SU-DHL-6 (cell line): ENCODE measurements at regions not wholly inside any gene's neighbourhood (a gene's known extent, or its start where the extent isn't known, plus 50 kb on each side); places are given as distances from the start of the nearest gene placed in this dataset.
"Not testable (repeated sequence)": the region's sequence is repeated elsewhere in the genome, so short reads cannot be mapped to it uniquely, and the experiment has no call there.

Source experiments
- H2AFZ ChIP-seq: fragments of 200-600 bp; sonication (generic); 2 replicates; pipeline ENCODE4 v1.6.1; 2014; ENCODE audit warnings: low read depth, mild to moderate bottlenecking, moderate library complexity, mixed read lengths, antibody characterized with exemption, low read length; ENCODE audit not compliant: severe bottlenecking
- H3F3A ChIP-seq: fragments of 200-600 bp; shearing (Covaris generic); 2 replicates; pipeline ENCODE4 v1.6.0; 2016; ENCODE audit warnings: antibody characterized with exemption, mild to moderate bottlenecking; ENCODE audit not compliant: insufficient read depth
- H3K27ac ChIP-seq: fragments of 200-600 bp; sonication (generic); 2 replicates; pipeline ENCODE4 v1.5.1; 2016; ENCODE audit warnings: low read depth, mild to moderate bottlenecking, low read length, moderate library complexity, mixed read lengths
- H3K27me3 ChIP-seq: fragments of 200-600 bp; sonication (generic), shearing (Covaris generic); 2 replicates; pipeline ENCODE4 v1.6.0; 2014; ENCODE audit warnings: mild to moderate bottlenecking, low read length
- H3K36me3 ChIP-seq: fragments of 200-600 bp; sonication (generic); 2 replicates; pipeline ENCODE4 v1.6.1; 2014; ENCODE audit warnings: mild to moderate bottlenecking, low read length, mixed read lengths
- H3K4me2 ChIP-seq: fragments of 300-600, 200-600 bp; shearing (Covaris generic), sonication (generic); 2 replicates; pipeline ENCODE4 v1.6.0; 2014; ENCODE audit warnings: low read length, low read depth, mild to moderate bottlenecking; ENCODE audit not compliant: poor library complexity, severe bottlenecking
- H3K4me3 ChIP-seq: fragments of 200-600 bp; sonication (generic); 2 replicates; pipeline ENCODE4 v1.5.1; 2014; ENCODE audit warnings: antibody characterized with exemption, low read length, mild to moderate bottlenecking, mixed read lengths; ENCODE audit not compliant: insufficient read depth, poor library complexity, severe bottlenecking
- H3K79me2 ChIP-seq: fragments of 200-600 bp; sonication (generic); 2 replicates; pipeline ENCODE4 v1.6.1; 2014; ENCODE audit warnings: mild to moderate bottlenecking, low read length, moderate library complexity; ENCODE audit not compliant: insufficient read depth
- H3K9ac ChIP-seq: fragments of 200-600 bp; sonication (generic); 2 replicates; pipeline ENCODE4 v1.7.0; 2014; ENCODE audit warnings: mild to moderate bottlenecking, low read length
- H3K9me2 ChIP-seq: fragments of 200-600 bp; sonication (generic); replicated peaks from 2 replicates; pipeline ENCODE4 v1.6.1; 2014; ENCODE audit warnings: low read length; ENCODE audit not compliant: insufficient read depth
- H3K9me3 ChIP-seq: fragments of 200-600 bp; sonication (generic); 2 replicates; pipeline ENCODE4 v1.6.1; 2014; ENCODE audit warnings: low read length, mixed read lengths; ENCODE audit not compliant: insufficient read depth
- H4K20me1 ChIP-seq: fragments of 200-600 bp; sonication (generic); 2 replicates; pipeline ENCODE4 v1.6.1; 2014; ENCODE audit warnings: low read depth, mild to moderate bottlenecking, antibody characterized with exemption, low read length, moderate library complexity, mixed read lengths

GRCh38 chr2:89151699-89152098 is 460.2 kb downstream of the RPIA start:
- not testable (repeated sequence) for H3K4me2 ChIP-seq, H3F3A ChIP-seq, H3K9ac ChIP-seq

GRCh38 chr2:89152501-89152900 is 461.0 kb downstream of the RPIA start:
- Histone ChIP-seq H3K9ac (peak overlapping the region; percentile 42), H3K27ac (peak overlapping the region; percentile 87), H3K4me2 (peak overlapping the region; percentile 35)
- H3K9me3 ChIP-seq, H2AFZ ChIP-seq, H3K27me3 ChIP-seq, H3F3A ChIP-seq, H3K36me3 ChIP-seq, H3K4me3 ChIP-seq, H3K79me2 ChIP-seq, H3K9me2 ChIP-seq, H4K20me1 ChIP-seq: not testable (repeated sequence)

More at GRCh38 chr2:89151699-89152098, 460.2 kb downstream of the RPIA start:
- not testable (repeated sequence) for H3K9me2 ChIP-seq, H3K9me3 ChIP-seq, H3K4me3 ChIP-seq, H3K79me2 ChIP-seq, H3K27me3 ChIP-seq, H3K36me3 ChIP-seq, H2AFZ ChIP-seq, H4K20me1 ChIP-seq
- H3K27ac ChIP-seq, result peak overlapping the region; percentile 87

DNA sequence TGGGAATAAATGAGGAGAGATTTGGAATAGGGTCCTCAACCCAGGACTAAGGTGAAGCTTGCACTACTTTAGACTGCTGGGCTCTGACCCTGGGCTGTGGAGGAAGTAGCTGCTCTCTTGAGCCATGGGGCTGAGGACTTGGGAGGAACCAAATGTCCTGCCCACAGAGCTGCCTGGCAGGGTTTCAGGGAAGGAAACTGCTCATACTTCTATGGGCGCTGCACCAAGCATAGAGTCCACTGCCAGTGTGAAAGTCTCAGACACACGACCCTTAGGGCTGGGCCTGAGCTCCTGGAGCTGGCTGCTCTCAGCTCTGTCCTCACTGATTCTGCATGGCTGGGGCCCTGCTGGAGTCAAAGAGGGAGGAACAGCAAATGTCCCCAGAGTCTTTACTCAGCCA is 461.7 kb downstream of the RPIA start:
- not testable (repeated sequence) for H3K9me3 ChIP-seq, H3F3A ChIP-seq, H2AFZ ChIP-seq, H4K20me1 ChIP-seq, H3K4me3 ChIP-seq, H3K36me3 ChIP-seq, H3K27me3 ChIP-seq, H3K79me2 ChIP-seq, H3K9me2 ChIP-seq
- peak overlapping the region; percentile 87 for H3K27ac ChIP-seq
- peak overlapping the region; percentile 35 for H3K4me2 ChIP-seq
- peak overlapping the region; percentile 42 for H3K9ac ChIP-seq

DNA sequence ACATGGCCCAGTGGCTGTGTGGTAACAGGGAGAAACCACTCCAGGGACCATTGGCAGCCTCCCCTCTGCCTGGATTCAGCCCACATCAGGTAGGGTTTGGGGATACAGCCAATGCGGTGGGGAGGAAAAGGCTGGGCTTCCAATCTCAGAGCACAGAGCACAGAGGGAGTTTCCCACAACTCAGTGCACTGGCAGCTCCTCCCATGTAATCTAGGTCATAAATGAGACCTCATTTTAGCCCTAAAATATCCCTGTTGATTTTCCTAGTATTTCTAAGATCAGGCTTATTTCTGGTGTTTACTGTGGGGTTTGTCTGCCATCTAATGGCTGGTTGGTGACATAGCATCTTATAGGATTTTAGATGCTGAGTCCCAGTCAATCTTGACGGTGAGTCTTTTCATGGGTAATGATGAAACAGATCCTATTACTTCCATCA is 462.8 kb downstream of the RPIA start:
- H3K27ac ChIP-seq, result not testable (repeated sequence)

DNA sequence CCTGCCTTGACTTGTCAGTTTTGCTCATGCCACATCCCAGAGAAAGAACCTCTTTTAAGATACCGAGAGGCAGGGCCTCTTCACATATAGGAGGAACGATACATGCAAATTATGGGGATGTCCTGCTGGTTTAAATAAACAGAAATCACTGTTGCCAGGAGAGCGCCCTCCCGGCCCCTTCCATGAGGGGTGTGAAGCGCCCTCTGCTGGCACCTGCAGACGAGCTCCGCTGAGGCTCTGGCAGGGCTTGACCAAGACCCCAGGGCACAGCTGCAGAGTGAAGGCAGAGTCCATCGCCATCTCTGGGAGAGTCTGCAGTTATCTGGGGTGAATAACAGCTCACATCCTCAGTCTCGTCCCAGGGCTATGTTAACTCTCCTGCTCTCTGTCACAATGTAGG is 468.8 kb downstream of the RPIA start:
- not testable (repeated sequence) for H3K27me3 ChIP-seq, H2AFZ ChIP-seq, H3K9ac ChIP-seq, H3K4me2 ChIP-seq, H3K36me3 ChIP-seq, H3K9me2 ChIP-seq, H3K79me2 ChIP-seq, H3K4me3 ChIP-seq, H4K20me1 ChIP-seq, H3K27ac ChIP-seq, H3F3A ChIP-seq, H3K9me3 ChIP-seq

More for the DNA sequence above, 462.8 kb downstream of the RPIA start:
- not testable (repeated sequence) for H3K27me3 ChIP-seq, H3K4me3 ChIP-seq, H3K9me3 ChIP-seq, H4K20me1 ChIP-seq, H3F3A ChIP-seq, H3K79me2 ChIP-seq, H3K4me2 ChIP-seq, H3K36me3 ChIP-seq, H2AFZ ChIP-seq, H3K9ac ChIP-seq, H3K9me2 ChIP-seq

GRCh38 chr2:89161626-89162025 is 470.2 kb downstream of the RPIA start:
- not testable (repeated sequence) for H2AFZ ChIP-seq, H3K79me2 ChIP-seq, H3K4me2 ChIP-seq, H3K9me2 ChIP-seq, H3F3A ChIP-seq, H3K4me3 ChIP-seq, H4K20me1 ChIP-seq, H3K27me3 ChIP-seq, H3K9me3 ChIP-seq, H3K9ac ChIP-seq, H3K36me3 ChIP-seq, H3K27ac ChIP-seq

DNA sequence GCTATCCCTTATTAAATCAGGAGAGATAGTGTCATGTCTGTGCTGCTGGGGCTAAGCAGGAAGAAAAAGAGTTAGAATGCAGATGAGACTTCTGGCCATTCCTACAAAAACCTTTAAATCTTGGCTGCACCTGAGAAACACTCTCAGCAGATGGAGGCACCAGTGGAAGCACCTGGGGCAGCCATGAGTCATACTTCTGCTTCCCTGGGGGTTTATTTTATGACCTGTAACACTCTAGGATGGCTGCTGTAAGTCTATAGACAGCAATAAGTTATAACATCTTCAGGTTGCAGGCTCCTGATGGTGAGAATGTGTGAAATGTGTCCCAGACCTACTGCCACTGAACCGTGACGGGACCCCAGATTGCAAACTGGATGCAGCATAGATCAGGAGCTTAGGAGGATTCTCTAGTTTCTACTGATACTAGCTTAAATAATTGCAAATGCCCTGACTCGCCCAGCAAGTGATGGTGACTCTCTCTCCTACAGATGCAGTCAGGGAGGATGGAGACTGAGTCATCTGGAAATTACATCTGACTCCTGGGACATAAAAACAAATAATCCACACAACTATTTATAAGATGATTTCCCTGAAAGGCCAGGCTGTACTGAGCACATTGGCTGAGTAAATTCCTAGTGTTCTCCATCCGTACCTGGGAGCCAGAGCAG is 479.2 kb downstream of the RPIA start:
- H3K9ac ChIP-seq, H3K79me2 ChIP-seq, H3K27me3 ChIP-seq, H3K4me3 ChIP-seq, H3K9me2 ChIP-seq, H4K20me1 ChIP-seq, H3K27ac ChIP-seq, H3F3A ChIP-seq, H2AFZ ChIP-seq, H3K36me3 ChIP-seq, H3K4me2 ChIP-seq, H3K9me3 ChIP-seq: not testable (repeated sequence)

DNA sequence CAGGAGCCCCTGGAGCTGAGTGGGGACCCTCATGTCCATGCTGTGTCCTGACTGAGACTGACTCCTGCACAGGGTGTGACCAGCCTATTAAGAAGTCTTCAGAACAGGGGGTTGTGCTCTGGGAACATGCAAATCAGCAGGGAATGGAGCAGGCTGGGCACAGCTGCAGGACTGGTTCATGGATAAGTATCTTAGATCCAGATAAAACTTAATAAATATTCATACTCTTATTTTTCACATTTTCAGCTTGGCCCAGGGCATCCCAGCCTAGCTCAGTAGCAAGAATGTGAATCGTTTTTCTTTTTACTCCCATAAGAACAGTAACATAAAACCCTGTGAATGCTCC is 479.7 kb downstream of the RPIA start:
- H2AFZ ChIP-seq, H3K4me3 ChIP-seq, H3K4me2 ChIP-seq, H3K9me3 ChIP-seq, H3K9ac ChIP-seq, H4K20me1 ChIP-seq, H3F3A ChIP-seq, H3K27ac ChIP-seq, H3K27me3 ChIP-seq, H3K79me2 ChIP-seq, H3K9me2 ChIP-seq, H3K36me3 ChIP-seq: not testable (repeated sequence)
